ENCODE measurements at regions not wholly inside any gene's neighbourhood (a gene's known extent, or its start where the extent isn't known, plus 50 kb on each side); places are given as distances from the start of the nearest gene placed in this dataset.

DNA sequence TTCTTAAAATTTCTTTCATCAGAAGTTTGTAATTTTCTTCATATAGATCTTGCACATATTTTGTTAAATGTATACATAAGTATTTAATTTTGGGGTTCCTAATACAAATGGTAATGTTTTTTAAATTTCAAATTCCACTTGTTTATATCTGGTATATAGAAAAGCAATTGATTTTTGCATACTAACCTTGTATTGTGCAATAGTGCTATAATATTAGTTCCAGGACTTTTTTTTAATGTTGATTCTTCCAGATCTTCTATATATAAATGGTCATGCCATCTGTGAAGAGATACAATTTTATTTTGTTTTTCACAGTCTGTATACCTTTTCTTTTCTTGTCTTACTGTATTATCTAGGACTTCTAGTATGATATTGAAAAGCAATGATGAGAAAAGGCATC is 665.0 kb downstream of the OTOL1 start:
- Histone ChIP-seq H4K20me1 (ENCODE audit: insufficient read depth) (no peaks in the 10 kb centered on the region), H3F3A (replicated peaks; ENCODE audit: insufficient read depth) (no peaks in the 10 kb centered on the region), H3K4me2 (no peak overlapping the region), H3K9me2 (no peaks in the 10 kb centered on the region), H3K9ac (no peak overlapping the region), H3K9me3 (no peaks in the 10 kb centered on the region), H3K27ac (ENCODE audit: low read depth in 2 of 2, low read length in 1 of 2) (no peak overlapping the region), H3K4me3 (ENCODE audit: low read depth in 2 of 2, low read length in 1 of 2) (no peak overlapping the region), H3K27me3 (ENCODE audit: insufficient read depth) (no peaks in the 10 kb centered on the region), H3K79me2 (ENCODE audit: insufficient read depth) (no peaks in the 10 kb centered on the region), H2AFZ (ENCODE audit: low read depth) (no peak overlapping the region), H3K36me3 (replicated peaks in 1 of 2; ENCODE audit: control insufficient read depth in 1 of 2, insufficient read depth in 2 of 2, low read length in 1 of 2) (no peaks in the 10 kb centered on the region), H3K4me1 (ENCODE audit: control insufficient read depth in 1 of 2, insufficient read depth in 2 of 2, low read depth in 1 of 2, low read length in 1 of 2) (0 out of 4 replicates have a peak, but pooled peaks cover 0 to 7% of the 10 kb centered on the region in 2 experiments)
- TF ChIP-seq RFX5 (IDR thresholded peaks at IDR 0.05; ENCODE audit: low read length) (no peak), RAD21 (IDR thresholded peaks at IDR 0.05; ENCODE audit: low read length) (no peak), RCOR1 (IDR thresholded peaks at IDR 0.05; ENCODE audit: low read length) (no peak), YY1 (IDR thresholded peaks at IDR 0.05; ENCODE audit: low read depth) (no peak), RXRA (IDR thresholded peaks at IDR 0.05; ENCODE audit: borderline replicate concordance, low read depth) (no peak), PBX3 (IDR thresholded peaks at IDR 0.05) (no peak), JUND (IDR thresholded peaks at IDR 0.05) (no peak), FOXM1 (IDR thresholded peaks at IDR 0.05; ENCODE audit: low read depth) (no peak), POLR2AphosphoS5 (IDR thresholded peaks at IDR 0.05; ENCODE audit: low read depth, low read length) (no peak), ZBTB33 (IDR thresholded peaks at IDR 0.05; ENCODE audit: borderline replicate concordance, low read depth) (no peak)
- TF ChIP-seq, protein P1, sequence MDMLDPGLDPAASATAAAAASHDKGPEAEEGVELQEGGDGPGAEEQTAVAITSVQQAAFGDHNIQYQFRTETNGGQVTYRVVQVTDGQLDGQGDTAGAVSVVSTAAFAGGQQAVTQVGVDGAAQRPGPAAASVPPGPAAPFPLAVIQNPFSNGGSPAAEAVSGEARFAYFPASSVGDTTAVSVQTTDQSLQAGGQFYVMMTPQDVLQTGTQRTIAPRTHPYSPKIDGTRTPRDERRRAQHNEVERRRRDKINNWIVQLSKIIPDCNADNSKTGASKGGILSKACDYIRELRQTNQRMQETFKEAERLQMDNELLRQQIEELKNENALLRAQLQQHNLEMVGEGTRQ (IDR thresholded peaks at IDR 0.05; ENCODE audit: borderline replicate concordance, low read depth, low read length): no peak
- TF ChIP-seq, protein P2, sequence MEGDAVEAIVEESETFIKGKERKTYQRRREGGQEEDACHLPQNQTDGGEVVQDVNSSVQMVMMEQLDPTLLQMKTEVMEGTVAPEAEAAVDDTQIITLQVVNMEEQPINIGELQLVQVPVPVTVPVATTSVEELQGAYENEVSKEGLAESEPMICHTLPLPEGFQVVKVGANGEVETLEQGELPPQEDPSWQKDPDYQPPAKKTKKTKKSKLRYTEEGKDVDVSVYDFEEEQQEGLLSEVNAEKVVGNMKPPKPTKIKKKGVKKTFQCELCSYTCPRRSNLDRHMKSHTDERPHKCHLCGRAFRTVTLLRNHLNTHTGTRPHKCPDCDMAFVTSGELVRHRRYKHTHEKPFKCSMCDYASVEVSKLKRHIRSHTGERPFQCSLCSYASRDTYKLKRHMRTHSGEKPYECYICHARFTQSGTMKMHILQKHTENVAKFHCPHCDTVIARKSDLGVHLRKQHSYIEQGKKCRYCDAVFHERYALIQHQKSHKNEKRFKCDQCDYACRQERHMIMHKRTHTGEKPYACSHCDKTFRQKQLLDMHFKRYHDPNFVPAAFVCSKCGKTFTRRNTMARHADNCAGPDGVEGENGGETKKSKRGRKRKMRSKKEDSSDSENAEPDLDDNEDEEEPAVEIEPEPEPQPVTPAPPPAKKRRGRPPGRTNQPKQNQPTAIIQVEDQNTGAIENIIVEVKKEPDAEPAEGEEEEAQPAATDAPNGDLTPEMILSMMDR (IDR thresholded peaks at IDR 0.05): no peak
- DNase-seq: no peak
- POLR2A ChIA-PET: no interaction called here
- CTCF ChIA-PET: no interaction called here

GRCh38 chr3:162165346-162165745 is 668.7 kb downstream of the OTOL1 start:
- no peak overlapping the region for H3K4me2 ChIP-seq
- no peaks in the 10 kb centered on the region for H3F3A ChIP-seq (replicated peaks; ENCODE audit: insufficient read depth)
- H4K20me1 ChIP-seq (ENCODE audit: insufficient read depth): no peaks in the 10 kb centered on the region
- H3K79me2 ChIP-seq (ENCODE audit: insufficient read depth): no peaks in the 10 kb centered on the region
- no peaks in the 10 kb centered on the region for H3K9me3 ChIP-seq
- no peak overlapping the region for H3K4me3 ChIP-seq (ENCODE audit: low read depth in 2 of 2, low read length in 1 of 2)
- no peak for DNase-seq
- H3K9ac ChIP-seq: no peak overlapping the region
- peaks cover 0 to 17% of the 10 kb centered on the region in 2 experiments; a peak in 1 of 4 replicates for H3K4me1 ChIP-seq (ENCODE audit: control insufficient read depth in 1 of 2, insufficient read depth in 2 of 2, low read depth in 1 of 2, low read length in 1 of 2)
- no peaks in the 10 kb centered on the region for H3K27me3 ChIP-seq (ENCODE audit: insufficient read depth)
- H3K27ac ChIP-seq (ENCODE audit: low read depth in 2 of 2, low read length in 1 of 2): no peak overlapping the region
- H3K9me2 ChIP-seq: no peaks in the 10 kb centered on the region
- H3K36me3 ChIP-seq (replicated peaks in 1 of 2; ENCODE audit: control insufficient read depth in 1 of 2, insufficient read depth in 2 of 2, low read length in 1 of 2): no peaks in the 10 kb centered on the region
- ChIA-PET POLR2A (no interaction called here), CTCF (no interaction called here)
- TF ChIP-seq MXI1 (IDR thresholded peaks at IDR 0.05; ENCODE audit: low read depth, low read length) (no peak), PBX3 (IDR thresholded peaks at IDR 0.05) (no peak), RAD21 (IDR thresholded peaks at IDR 0.05; ENCODE audit: low read length) (no peak), RXRA (IDR thresholded peaks at IDR 0.05; ENCODE audit: borderline replicate concordance, low read depth) (no peak), MEF2A (IDR thresholded peaks at IDR 0.05; ENCODE audit: borderline replicate concordance, low read depth) (no peak), EZH2phosphoT487 (IDR thresholded peaks at IDR 0.05; ENCODE audit: borderline replicate concordance, low read depth) (no peak)
- H2AFZ ChIP-seq (ENCODE audit: low read depth): 0 out of 2 replicates have a peak overlapping the region, but pooled peaks have one; percentile 27
